B cell (primary cell): ENCODE measurements at regions not wholly inside any gene's neighbourhood (a gene's known extent, or its start where the extent isn't known, plus 50 kb on each side); places are given as distances from the start of the nearest gene placed in this dataset.

Experiments
- EZH2 ChIP-seq: IDR thresholded peaks from 2 replicates; pipeline ENCODE4 v1.6.1; 2012; ENCODE audit warnings: borderline replicate concordance, low read depth, mild to moderate bottlenecking, moderate library complexity, low read length; ENCODE audit not compliant: insufficient read depth, poor library complexity, severe bottlenecking
- TF ChIP-seq, protein P1 (sequence below): fragments of 200-600 bp; IDR thresholded peaks from one replicate; pipeline ENCODE4 v1.8.0; 2022; ENCODE audit warnings: antibody characterized with exemption, mild to moderate bottlenecking

DNA sequence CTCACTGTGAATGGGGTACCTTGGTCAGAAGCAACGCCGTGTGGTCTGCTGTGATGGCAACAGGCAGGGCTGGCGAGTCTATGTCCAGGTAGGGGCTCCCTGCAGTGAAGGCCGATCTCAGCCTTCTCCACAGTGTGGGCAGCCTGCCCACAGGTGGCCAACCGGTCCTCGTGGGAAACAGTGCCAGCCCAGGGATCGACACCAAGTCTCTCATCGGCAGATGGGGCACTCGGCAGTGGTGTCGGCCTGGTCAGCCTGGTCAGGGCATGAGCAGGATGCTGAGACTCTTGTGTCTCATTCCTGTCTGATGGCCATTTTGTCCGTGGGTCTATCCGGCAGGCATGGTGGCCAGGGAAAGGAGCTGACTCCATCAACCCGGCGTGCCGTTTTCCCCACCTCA is 92.2 kb downstream of the TNFRSF13B start:
- TF ChIP-seq, protein P1, sequence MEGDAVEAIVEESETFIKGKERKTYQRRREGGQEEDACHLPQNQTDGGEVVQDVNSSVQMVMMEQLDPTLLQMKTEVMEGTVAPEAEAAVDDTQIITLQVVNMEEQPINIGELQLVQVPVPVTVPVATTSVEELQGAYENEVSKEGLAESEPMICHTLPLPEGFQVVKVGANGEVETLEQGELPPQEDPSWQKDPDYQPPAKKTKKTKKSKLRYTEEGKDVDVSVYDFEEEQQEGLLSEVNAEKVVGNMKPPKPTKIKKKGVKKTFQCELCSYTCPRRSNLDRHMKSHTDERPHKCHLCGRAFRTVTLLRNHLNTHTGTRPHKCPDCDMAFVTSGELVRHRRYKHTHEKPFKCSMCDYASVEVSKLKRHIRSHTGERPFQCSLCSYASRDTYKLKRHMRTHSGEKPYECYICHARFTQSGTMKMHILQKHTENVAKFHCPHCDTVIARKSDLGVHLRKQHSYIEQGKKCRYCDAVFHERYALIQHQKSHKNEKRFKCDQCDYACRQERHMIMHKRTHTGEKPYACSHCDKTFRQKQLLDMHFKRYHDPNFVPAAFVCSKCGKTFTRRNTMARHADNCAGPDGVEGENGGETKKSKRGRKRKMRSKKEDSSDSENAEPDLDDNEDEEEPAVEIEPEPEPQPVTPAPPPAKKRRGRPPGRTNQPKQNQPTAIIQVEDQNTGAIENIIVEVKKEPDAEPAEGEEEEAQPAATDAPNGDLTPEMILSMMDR, result no peak
- TF ChIP-seq EZH2, result no peak
